CD14-positive monocyte (primary cell): ENCODE measurements at regions not wholly inside any gene's neighbourhood (a gene's known extent, or its start where the extent isn't known, plus 50 kb on each side); places are given as distances from the start of the nearest gene placed in this dataset.

Experiments
- DNase-seq, 3 donors: peaks; one replicate each; pipeline ENCODE4 v3.0.0-alpha.2; 2011 to 2022
- H2AFZ ChIP-seq: 2 replicates; pipeline ENCODE4 v1.6.0; 2012; ENCODE audit warnings: mild to moderate bottlenecking, low read depth, low read length, inconsistent platforms; ENCODE audit not compliant: insufficient read depth, poor library complexity, severe bottlenecking
- H3K27ac ChIP-seq, 2 donors: 1 replicate in 1 of 2; 2 replicates in 1 of 2; pipeline ENCODE4 v1.5.1; 2012 to 2013; ENCODE audit warnings: low read length in 2 of 2, control low read depth in 1 of 2, inconsistent platforms in 1 of 2, low read depth in 1 of 2, mild to moderate bottlenecking in 1 of 2
- H3K27me3 ChIP-seq, 2 donors: one replicate each; pipeline versions ENCODE4 v1.6.0 to v1.6.1; 2011 to 2013; ENCODE audit warnings: low read length in 2 of 2; ENCODE audit not compliant: control insufficient read depth in 2 of 2, insufficient read depth in 2 of 2
- H3K36me3 ChIP-seq, 2 donors: replicated peaks in 1 of 2; 1 replicate in 1 of 2; 2 replicates in 1 of 2; pipeline versions ENCODE4 v1.5.1 to v1.6.1; 2012 to 2013; ENCODE audit warnings: low read length in 2 of 2, control low read depth in 1 of 2, inconsistent platforms in 1 of 2, mild to moderate bottlenecking in 1 of 2; ENCODE audit not compliant: insufficient read depth in 2 of 2, control insufficient read depth in 1 of 2
- H3K4me1 ChIP-seq, 2 donors: 1 replicate in 1 of 2; 2 replicates in 1 of 2; pipeline versions ENCODE4 v1.5.1 to v1.6.1; 2012 to 2013; ENCODE audit warnings: low read length in 2 of 2, control low read depth in 1 of 2, inconsistent platforms in 1 of 2, mild to moderate bottlenecking in 1 of 2, moderate library complexity in 1 of 2; ENCODE audit not compliant: insufficient read depth in 2 of 2, control insufficient read depth in 1 of 2
- H3K4me2 ChIP-seq: replicated peaks from 2 replicates; pipeline ENCODE3; 2012; ENCODE audit warnings: low read length, moderate library complexity, mild to moderate bottlenecking; ENCODE audit not compliant: poor library complexity, severe bottlenecking; ENCODE audit errors: extremely low read depth
- H3K4me3 ChIP-seq, 3 experiments: fragments of 200-600 bp in 1 of 3; sonication (generic) in 1 of 3; replicated peaks in 1 of 3; 1 replicate in 2 of 3; 2 replicates in 1 of 3; pipeline ENCODE4 v1.5.1; 2011 to 2013; ENCODE audit warnings: low read length in 3 of 3, mild to moderate bottlenecking in 3 of 3, control low read depth in 2 of 3, low read depth in 2 of 3, inconsistent platforms in 1 of 3, moderate library complexity in 1 of 3
- H3K79me2 ChIP-seq: 2 replicates; pipeline ENCODE4 v1.6.0; 2012; ENCODE audit warnings: mild to moderate bottlenecking, control low read depth, inconsistent platforms, low read length, moderate library complexity; ENCODE audit not compliant: insufficient read depth
- H3K9ac ChIP-seq: 2 replicates; pipeline ENCODE4 v1.6.0; 2017; ENCODE audit warnings: low read length, mild to moderate bottlenecking; ENCODE audit not compliant: insufficient read depth, poor library complexity, severe bottlenecking
- H3K9me3 ChIP-seq, 2 donors: replicated peaks in 1 of 2; 1 replicate in 1 of 2; 2 replicates in 1 of 2; pipeline versions ENCODE4 v1.5.1 to v1.6.1; 2012 to 2013; ENCODE audit warnings: low read length in 2 of 2, control low read depth in 1 of 2; ENCODE audit not compliant: control insufficient read depth in 1 of 2, insufficient read depth in 1 of 2
- H4K20me1 ChIP-seq: 2 replicates; pipeline ENCODE4 v1.6.0; 2012; ENCODE audit warnings: mild to moderate bottlenecking, low read length, control low read depth, moderate library complexity; ENCODE audit not compliant: insufficient read depth
- H3K27ac Mint-ChIP-seq, 7 donors: one replicate each; pipeline ENCODE4 v1.8.0; 2020; ENCODE audit warnings: mild to moderate bottlenecking in 7 of 7, mixed read lengths in 7 of 7, moderate library complexity in 6 of 7, inconsistent platforms in 2 of 7
- H3K27me3 Mint-ChIP-seq, 3 donors: one replicate each; pipeline ENCODE4 v1.8.0; 2021 to 2022; ENCODE audit warnings: low read depth in 3 of 3, mild to moderate bottlenecking in 3 of 3, mixed read lengths in 3 of 3, moderate library complexity in 3 of 3, inconsistent platforms in 1 of 3
- H3K36me3 Mint-ChIP-seq, 2 donors: one replicate each; pipeline ENCODE4 v1.8.0; 2020; ENCODE audit warnings: mixed read lengths in 2 of 2, inconsistent platforms in 1 of 2, mild to moderate bottlenecking in 1 of 2
- H3K4me1 Mint-ChIP-seq: one replicate; pipeline ENCODE4 v1.8.0; 2020; ENCODE audit warnings: mild to moderate bottlenecking, mixed read lengths
- H3K4me3 Mint-ChIP-seq, 2 donors: one replicate each; pipeline ENCODE4 v1.8.0; 2020; ENCODE audit warnings: mild to moderate bottlenecking in 2 of 2, mixed read lengths in 2 of 2, moderate library complexity in 1 of 2
- H3K9me3 Mint-ChIP-seq, 7 donors: one replicate each; pipeline ENCODE4 v1.8.0; 2020 to 2022; ENCODE audit warnings: mixed read lengths in 7 of 7, mild to moderate bottlenecking in 6 of 7, moderate library complexity in 6 of 7, inconsistent platforms in 2 of 7
- WGBS: methylation state at CpG from one replicate; pipeline ENCODE4 v1.1.5; 2013; ENCODE audit warnings: missing lambda C conversion rate; ENCODE audit not compliant: insufficient coverage; 5-methylcytosine and 5-hydroxymethylcytosine counted together
- intact Hi-C, 2 donors: fragments of 100-400 bp; cut with micrococcal nuclease; formaldehyde crosslinking; loops; one replicate each; pipeline versions ENCODE4 v1.15.0 to v1.15.1; 2023
- TF ChIP-seq, protein P1 (sequence below): fragments of 200-600 bp; IDR thresholded peaks from one replicate; pipeline ENCODE4 v1.8.0; 2022; ENCODE audit warnings: antibody characterized with exemption, mild to moderate bottlenecking

DNA sequence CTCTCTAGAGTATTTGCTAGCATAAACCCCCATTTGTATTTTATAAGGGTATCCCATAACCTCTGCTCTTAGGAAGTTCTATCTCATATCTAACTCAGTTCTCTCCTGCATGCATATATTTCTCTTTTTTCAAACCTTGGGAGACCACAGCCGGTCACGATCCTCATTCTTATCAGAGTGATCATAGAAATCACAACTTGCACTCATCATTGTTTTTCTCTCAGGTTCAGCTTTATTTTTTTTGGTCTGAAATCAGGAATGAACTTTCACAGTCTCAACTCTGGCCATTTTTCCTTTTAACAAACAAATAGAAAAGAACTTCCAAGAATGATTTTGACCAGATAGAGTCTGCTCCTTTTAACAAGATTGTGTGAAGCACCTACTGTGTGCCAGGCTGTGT, 98.6 kb upstream of the BLID start:
- Mint-ChIP-seq H3K27ac (no peak overlapping the region), H3K36me3 (no peaks in the 10 kb centered on the region), H3K27me3 (peaks cover 0 to 2% (median 2%) of the 10 kb centered on the region in 3 donors), H3K9me3 (peaks cover 0 to 3% (median 0%) of the 10 kb centered on the region in 7 donors), H3K4me1 (peaks cover 12% of the 10 kb centered on the region), H3K4me3 (no peak overlapping the region)
- H3K4me1 ChIP-seq, result peaks cover 9% of the 10 kb centered on the region in 2 donors
- no peak overlapping the region for H3K4me2 ChIP-seq
- 85% methylated on average over 2 of the region's 2 CpGs for WGBS
- no peaks in the 10 kb centered on the region for H4K20me1 ChIP-seq
- H3K9me3 ChIP-seq, result no peaks in the 10 kb centered on the region
- TF ChIP-seq, protein P1, sequence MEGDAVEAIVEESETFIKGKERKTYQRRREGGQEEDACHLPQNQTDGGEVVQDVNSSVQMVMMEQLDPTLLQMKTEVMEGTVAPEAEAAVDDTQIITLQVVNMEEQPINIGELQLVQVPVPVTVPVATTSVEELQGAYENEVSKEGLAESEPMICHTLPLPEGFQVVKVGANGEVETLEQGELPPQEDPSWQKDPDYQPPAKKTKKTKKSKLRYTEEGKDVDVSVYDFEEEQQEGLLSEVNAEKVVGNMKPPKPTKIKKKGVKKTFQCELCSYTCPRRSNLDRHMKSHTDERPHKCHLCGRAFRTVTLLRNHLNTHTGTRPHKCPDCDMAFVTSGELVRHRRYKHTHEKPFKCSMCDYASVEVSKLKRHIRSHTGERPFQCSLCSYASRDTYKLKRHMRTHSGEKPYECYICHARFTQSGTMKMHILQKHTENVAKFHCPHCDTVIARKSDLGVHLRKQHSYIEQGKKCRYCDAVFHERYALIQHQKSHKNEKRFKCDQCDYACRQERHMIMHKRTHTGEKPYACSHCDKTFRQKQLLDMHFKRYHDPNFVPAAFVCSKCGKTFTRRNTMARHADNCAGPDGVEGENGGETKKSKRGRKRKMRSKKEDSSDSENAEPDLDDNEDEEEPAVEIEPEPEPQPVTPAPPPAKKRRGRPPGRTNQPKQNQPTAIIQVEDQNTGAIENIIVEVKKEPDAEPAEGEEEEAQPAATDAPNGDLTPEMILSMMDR, result no peak
- no peaks in the 10 kb centered on the region for H3K27me3 ChIP-seq
- no peak overlapping the region for H3K27ac ChIP-seq
- intact Hi-C loops, result loop anchor here in 1 of 2 donors (2.0 kb wide), 1 partner anchor 290 kb away; no protein-coding TSS in a partner anchor
- no peak overlapping the region for H2AFZ ChIP-seq
- no peak for DNase-seq
- no peak overlapping the region for H3K9ac ChIP-seq
- no peak overlapping the region for H3K4me3 ChIP-seq
- H3K79me2 ChIP-seq, result no peaks in the 10 kb centered on the region
- H3K36me3 ChIP-seq, result no peaks in the 10 kb centered on the region

DNA sequence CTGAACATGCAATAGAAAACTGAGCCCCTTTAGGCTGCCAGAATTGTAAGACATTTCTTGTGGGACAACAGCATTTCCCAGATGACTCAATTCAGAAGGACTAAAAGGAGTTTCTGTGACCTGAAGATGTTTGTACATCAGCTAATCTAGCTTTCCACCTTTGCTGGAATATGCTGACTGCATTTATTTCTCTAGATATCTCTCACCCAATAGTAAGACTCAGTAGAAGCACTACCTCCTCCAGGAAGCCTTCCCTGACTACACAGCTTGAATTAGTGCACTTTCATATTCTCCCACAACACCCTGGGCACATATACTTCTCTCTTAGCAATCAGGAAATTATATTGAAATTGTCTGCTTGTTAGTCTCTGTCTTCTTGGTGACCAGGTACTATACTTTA, 98.1 kb upstream of the BLID start:
- Histone ChIP-seq H3K9ac (no peak overlapping the region), H3K9me3 (no peaks in the 10 kb centered on the region), H3K4me2 (no peak overlapping the region), H4K20me1 (no peaks in the 10 kb centered on the region), H3K4me1 (peaks cover 9% of the 10 kb centered on the region in 2 donors), H3K36me3 (no peaks in the 10 kb centered on the region), H3K27me3 (no peaks in the 10 kb centered on the region), H3K27ac (no peak overlapping the region), H2AFZ (no peak overlapping the region), H3K79me2 (no peaks in the 10 kb centered on the region), H3K4me3 (no peak overlapping the region)
- peaks cover 0 to 3% (median 0%) of the 10 kb centered on the region in 7 donors for H3K9me3 Mint-ChIP-seq
- intact Hi-C loops, result loop anchor here in 1 of 2 donors (2.0 kb wide), 1 partner anchor 291 kb away; no protein-coding TSS in a partner anchor
- peaks cover 12% of the 10 kb centered on the region for H3K4me1 Mint-ChIP-seq
- no peak for DNase-seq
- TF ChIP-seq, protein P1, result no peak
- no peaks in the 10 kb centered on the region for H3K36me3 Mint-ChIP-seq
- no peak overlapping the region for H3K27ac Mint-ChIP-seq
- H3K27me3 Mint-ChIP-seq, result peaks cover 0 to 2% (median 2%) of the 10 kb centered on the region in 3 donors
- no peak overlapping the region for H3K4me3 Mint-ChIP-seq
